NCI-H345 (cell line): ENCODE measurements at regions not wholly inside any gene's neighbourhood (a gene's known extent, or its start where the extent isn't known, plus 50 kb on each side); places are given as distances from the start of the nearest gene placed in this dataset.

Experiments
- DNase-seq: peaks from one replicate; lab custom pipeline; 2025; lab: John Stamatoyannopoulos, UW

DNA sequence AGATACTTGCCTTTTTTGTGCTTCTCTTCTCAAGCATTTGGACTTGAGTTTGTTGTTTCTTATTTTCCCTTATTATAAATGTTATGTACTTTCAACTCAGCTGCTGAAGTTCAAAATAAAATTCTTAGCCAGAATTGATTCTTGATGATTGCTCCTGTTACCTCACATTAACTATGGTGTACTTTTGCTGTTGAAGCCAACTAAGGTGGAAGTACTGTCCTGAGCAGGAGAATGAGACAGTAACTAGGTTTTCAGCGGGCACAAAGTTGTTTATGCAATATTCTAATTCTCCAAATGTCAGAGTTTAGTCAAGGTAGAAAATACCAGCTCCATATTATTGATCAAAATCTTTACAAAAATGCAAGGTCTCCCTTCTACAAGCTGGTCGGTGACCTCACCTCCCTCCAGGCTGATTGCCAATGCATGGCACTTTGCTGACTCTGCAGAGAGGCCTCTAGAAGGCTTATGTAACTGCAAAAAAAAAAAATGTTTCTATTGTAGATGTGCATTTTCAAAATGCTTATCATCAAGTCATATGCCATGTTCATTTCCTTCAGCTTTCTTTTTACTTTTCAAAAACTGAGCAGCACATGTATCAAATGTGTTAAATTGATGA is 1783.5 kb upstream of the WWC1 start:
- DNase-seq = no peak

DNA sequence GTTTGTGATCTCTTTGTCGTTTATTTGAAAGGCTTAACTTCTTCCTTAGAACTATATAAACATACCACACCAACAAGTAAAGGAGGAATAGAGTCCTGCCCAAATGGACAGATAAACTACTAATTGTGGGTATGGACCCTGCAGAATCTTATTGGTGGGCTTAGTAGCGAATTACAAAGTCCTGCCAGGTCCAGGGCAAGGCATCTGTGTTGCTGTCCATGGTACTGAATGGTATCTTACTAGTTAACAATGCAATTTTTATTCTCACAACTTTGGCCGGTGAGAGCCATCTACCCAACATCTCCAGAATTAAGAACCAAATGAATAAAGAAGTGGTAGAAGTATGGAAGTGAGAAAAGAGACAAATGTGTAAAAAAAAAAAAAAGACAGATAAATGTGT is 1782.4 kb upstream of the WWC1 start:
- no peak for DNase-seq

DNA sequence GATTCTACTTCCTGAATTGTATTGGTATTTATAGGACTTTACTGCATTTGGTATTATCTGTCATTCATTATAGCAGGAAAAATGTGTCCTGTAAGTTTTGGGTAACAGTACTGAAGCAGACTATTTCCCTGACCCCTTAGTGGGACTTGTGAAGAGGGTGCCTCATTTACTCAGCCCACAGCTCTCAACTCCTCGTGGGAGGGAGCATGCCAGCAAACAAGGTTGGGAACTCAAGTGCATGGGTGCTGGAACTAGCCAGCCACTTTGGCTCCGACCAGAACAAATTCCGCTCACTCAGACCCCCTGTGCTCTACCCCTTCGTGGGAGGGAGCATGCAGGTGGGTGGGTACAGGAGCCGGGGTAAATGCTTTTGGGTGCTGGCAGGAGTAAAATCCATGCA is 1773.5 kb upstream of the WWC1 start:
- DNase-seq = no peak

DNA sequence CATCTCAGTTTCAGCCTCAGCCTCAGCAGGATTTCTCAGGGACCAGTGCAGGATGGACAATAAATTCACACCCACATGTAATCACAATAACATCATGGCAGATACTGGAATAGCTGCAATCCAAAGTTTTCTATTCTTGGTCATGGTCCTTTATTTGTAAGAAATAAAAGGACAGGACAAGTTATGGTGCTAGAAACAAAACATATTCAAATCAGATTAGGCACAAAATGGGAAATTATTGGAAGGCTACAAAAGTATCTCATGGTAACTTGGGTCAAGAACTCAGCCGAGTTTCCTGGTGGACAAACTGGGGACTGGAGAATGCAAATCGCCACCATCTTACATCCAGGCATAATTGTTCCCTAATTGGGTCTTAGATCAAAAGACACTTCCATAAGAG is 1768.2 kb upstream of the WWC1 start:
- no peak for DNase-seq

DNA sequence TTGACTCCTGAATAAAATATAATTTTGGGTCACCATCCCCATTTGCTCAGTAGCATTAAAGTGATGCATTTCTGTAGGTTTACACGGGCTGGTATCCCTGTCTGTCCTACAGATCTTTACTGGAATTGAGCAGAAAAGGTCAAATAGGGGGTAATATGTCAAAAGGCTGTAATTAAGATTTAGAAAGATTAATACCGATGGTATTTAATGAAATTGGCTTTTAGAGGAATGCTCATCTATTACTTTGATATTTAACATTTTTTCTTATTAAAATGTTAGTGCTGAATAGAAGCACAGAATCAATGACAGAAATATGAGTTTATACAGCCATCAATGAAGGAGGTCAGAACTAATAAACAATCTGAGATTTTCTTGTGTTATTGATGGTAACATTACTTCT is 1762.2 kb upstream of the WWC1 start:
- DNase-seq = no peak

DNA sequence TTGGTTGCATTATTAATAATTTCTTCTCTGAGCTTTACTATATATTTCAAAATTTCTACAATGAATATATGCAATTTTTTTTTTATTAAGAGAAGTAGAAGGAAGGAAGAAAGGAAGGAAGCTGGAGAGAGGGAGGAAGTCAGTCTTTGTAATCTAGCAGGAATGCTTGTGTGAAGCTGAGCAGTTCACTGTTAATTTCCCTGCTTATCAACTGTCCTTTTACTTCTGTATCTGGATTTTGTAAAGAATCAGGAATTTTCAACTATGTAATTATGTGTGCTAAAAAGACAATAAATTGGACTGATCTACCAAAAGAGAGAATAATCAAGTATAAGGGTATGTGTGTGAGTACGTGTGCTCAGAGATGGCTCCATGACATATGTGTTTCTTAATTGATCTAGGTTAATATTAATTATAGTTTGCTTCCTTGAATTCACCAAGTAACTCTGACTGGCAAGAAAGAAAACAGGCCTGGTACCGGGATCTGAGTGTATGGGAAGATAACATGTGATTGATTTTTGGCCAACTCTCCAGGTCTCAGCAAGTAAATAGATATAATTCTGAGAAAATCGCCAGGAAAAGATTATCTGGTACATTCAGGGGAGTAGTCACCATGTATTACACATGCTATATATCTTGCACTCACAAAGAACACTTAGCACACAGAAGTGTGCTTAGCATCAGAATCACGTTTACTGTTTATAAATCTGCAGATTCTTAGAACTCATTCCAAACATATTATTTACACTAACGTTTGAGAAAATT is 1758.8 kb upstream of the WWC1 start:
- no peak for DNase-seq

DNA sequence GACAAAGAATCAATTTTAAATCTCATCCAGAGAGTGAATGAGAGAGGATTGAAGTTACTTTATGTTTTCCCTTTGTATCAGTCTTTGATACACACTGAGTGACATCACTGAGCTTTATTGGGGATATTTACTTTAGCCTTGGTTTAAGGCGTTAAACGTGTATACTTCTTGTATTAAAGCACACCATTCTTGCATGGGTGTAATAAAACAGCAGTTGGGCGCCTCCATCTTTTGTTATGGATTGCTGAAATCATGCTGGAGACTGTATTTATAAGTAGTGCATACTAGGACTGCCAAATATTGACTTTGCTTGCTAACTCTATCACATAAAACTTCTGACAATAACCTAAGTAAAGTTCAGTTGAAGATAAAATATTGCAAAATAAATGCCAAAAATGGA is 1755.8 kb upstream of the WWC1 start:
- DNase-seq = peak; percentile 65

DNA sequence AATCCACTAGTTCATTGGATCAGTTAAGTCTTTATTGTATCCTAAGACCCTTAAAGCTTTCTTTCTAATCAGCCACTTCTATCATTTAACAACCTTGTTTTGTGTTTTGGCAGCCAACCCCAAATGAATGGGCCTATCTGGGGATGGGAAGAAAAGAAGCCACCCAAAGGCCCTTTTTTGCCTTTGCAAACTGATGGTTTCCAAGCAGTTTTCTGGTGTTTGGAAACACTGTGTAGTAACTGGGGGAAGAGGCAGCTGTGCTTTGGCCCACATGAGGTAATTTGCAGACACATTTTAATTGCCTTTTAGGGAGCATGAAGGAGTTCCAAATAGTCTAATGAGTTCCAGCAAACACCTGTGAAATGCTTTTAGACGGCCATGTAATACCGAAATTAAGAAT is 1751.3 kb upstream of the WWC1 start:
- no peak for DNase-seq

DNA sequence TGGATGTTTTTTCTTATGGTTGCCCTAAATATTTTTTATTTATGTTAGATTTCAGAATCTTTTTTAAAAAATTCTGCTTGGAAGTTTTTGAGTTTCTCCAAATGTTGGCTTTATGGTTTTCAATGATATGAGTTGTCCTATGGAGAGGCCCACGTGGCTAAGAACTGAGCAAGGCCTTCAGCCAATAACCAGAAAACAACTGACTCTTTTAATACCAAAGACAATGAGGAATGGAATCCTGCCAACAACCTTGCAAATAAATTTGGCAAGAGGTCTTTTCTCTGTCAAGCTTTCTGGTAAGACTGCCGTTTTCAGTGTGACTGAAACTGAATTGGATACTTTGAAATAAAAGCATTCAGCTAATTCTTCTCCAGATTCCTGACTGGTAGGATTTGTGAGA is 1740.1 kb upstream of the WWC1 start:
- DNase-seq = peak; percentile 8

DNA sequence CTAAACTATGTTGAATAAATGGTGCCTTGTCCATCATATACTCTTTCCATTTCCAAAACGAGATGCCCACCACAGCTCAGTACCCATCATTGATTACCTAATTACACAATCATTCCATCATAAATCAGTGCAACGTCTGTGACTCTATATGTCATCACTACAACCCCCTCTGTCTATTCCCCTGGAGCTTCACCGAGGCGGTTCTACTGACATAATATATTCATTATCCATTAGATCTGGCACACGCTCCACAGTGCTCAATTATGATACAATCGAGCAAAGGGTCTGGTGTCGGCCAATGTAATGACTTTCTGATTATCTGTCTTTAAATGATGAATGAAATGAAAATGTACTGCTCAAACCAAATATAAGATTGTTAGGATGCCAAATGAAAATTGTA is 1737.7 kb upstream of the WWC1 start:
- no peak for DNase-seq

DNA sequence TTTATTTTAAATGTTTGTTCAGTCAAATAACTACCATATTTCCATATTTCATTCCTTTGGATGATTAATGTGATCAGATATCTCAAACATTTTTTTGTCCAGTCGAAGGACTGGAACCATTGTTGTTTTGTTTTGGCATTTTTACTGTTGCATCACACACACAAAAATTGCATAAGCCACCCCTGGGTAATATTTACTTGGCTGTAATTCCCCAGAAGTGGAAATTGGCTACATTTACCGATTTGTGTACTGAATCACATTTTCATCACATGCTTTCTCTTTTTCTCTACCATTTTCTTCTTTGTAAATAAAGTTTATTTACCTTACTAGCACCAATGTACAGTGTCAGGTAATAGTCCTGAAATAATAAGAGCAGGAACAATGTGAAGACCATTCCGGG is 1729.7 kb upstream of the WWC1 start:
- DNase-seq = no peak

DNA sequence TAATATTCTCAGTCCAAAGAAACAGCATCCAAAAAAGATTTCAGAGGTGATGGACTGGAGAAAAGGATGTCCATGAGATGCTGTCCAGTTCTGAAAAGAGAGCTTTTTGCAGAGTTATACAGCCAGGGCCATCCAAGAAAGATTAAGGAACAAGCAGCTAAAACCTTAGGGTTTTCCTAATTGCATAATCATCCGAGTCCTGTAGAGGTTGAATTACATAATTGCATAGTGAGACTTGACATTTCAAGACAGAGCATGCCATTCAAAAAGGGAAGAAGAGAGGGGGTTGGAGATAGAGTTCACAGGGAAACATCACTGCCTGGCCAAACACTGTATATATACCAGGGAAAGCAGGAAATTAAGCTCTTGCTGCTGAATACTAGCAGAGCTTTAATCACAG is 1729.2 kb upstream of the WWC1 start:
- no peak for DNase-seq

DNA sequence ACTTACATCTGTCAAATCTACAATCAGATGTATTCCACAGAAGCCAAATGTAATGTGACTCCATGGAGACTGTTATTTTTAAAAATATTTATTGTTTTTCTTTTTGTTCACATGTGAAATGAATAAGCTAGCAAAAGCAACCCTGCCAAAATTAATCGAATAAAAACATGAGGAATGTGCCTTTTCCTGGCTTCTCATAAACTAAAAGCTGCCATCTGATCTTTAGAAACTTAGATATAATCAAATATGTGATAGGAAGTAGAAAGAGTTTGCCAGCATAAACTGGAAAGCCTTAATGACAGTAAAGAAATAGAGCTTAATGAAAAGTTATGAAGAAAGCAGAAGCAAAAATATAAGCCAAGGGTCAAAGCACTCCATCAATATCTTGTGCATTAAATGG is 1724.7 kb upstream of the WWC1 start:
- no peak for DNase-seq

DNA sequence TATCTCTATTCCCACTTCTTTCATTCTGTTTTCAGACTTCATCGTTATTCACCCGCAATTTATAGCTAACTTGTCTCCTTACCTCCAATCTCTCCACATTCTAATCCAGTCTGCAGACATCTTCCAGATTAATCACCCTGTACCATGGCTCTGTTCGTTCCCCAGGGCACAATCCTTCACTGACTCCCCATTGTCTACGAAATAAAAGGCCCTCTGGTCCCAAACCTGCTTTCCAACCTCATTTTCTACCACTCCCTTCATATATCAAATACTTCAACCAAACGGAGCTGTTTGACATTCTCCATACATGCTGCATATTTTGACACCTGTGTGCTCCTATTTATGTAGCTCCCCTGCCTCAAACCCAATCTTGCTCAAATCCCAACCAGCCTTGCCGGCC is 1720.6 kb upstream of the WWC1 start:
- no peak for DNase-seq

DNA sequence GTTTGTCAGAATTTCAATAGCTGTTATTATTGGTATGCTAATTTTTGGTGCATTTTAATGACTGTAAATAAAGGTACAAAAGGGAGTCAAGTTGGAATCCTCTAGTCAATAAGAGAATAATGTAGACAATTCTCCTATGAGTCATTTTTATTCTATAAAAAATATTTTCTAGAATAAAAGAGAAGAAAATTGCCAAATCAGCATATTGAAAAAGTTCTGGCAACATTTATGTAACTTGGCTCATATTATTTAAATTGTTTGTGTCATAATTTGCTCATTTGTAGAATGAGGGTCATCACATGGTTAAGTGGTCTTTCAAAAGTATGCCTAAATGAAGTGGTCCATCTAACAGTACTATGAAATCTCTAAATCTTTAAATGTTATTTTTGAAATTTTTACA is 1719.8 kb upstream of the WWC1 start:
- DNase-seq = no peak

DNA sequence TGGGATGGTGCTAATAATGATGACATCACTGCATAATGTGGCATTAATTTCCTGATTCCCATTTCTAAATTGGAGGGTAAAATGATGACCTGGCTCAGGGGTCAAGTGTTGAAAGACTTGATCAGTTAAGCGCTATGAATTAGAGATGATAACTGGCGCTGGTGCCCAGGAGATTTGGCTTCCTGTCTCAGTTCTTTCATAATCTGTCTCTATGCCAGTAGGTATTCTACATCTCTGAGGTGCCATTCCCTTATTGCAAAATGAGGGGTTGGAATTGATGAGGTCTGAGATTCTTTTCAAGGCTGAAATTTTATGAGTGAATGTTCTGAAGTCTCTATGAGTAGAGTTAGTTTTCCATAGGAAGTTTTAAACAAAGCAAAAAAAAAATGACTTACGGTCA is 1715.1 kb upstream of the WWC1 start:
- DNase-seq = no peak

DNA sequence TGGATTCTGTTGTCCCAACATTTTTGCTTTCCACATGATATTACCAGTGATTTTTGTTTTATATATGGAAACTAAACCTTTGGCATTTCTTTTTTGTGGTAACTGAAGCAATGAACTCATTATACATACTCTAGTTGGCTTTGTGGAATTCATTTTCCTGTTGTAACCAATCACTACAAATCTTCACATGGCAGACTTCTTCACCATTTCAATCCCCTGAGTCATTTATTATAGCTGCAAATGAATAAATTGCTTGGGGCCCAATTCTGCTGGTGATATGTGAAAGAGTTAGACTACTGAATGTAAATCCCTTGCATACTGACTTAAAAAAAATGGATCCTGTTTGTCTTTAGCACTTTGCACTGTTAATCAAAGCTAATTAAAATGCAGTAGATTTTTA is 1709.6 kb upstream of the WWC1 start:
- DNase-seq = no peak

DNA sequence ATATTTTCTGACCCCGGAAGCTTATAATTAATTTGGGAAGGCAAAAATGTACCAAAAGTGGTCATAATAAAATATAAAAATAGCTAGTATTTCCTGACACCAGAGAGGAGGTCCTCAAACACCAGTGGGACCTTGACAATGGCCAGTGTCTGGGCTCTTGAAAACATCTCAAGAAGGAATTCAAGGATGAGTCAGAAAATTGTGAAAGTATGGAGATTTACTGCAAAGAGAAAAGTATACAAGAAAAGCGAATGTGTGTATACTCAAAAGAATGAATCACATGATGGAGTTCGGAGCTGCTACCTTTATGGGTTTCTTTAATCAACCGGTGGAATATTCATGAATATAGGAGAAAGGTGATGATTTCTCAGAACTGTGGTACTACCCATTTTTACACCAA is 1709.0 kb upstream of the WWC1 start:
- DNase-seq = no peak

DNA sequence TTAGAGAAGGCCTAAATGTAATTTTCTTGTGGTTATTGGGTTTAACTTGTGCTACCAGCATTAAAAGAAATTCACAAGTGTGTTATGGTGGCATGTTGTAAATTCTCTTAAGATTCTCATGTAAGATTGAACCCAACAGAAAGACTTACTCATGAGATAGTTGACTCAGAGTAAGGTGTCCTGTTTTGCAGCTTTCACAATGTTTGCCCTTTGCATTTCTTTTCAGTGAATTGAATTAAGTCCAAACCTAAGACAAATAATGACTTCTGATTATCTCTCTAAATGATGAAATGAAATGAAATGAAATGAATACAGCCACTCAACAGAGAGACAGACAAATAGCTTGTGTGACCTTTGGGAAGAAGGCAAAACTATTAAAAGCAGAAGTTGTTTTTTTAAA is 1696.9 kb upstream of the WWC1 start:
- no peak for DNase-seq

DNA sequence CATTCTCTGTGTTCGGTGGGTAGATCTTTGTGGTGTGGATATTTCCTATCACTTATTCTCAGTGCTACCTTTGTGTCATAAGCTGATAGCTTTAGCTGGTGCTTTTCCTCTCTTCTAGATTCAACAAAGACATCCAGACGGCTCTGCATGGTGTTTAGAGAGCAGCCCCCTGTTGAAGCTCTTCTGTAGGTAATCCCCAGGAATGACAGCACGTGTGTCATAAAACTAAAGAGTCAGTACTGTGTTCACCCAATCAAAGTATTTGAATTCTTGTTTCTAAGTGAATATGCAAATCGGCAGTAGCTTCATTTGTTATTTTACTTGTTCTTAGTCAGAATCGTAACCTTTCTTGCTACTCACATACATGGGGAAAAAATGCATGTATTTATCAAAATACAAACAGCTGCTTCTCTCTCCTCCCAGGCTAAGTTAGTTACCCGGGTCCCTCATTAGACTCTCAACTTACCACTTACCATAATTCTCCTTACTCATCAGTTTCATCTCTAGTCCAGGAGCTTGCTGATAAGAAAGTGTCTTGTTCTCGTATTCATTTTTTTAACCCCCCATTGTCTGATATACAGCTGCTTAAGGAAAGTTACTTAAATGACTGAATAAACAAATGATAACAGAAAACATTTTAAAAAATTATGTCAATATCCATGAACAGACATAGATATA is 1696.0 kb upstream of the WWC1 start:
- DNase-seq = no peak

DNA sequence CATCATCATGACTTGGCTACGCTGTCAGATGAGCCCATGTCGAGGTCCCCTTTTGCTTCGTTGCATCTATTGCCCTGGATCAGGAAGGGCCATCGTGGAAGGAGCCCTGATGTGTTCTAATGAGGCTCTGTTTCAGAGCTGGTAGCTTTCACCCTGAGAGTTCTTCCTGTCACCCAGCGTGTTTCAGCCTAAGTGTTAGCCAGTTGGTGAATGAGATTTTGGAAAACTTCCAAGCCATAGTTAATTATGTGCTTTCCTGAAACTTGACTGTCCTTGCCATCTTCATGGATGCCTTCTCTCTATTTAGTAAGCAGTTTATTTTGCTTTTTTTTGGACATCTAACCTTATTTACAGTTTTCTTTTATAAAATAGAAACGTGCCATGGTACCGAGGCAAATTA is 1695.4 kb upstream of the WWC1 start:
- DNase-seq = peak; percentile 36

DNA sequence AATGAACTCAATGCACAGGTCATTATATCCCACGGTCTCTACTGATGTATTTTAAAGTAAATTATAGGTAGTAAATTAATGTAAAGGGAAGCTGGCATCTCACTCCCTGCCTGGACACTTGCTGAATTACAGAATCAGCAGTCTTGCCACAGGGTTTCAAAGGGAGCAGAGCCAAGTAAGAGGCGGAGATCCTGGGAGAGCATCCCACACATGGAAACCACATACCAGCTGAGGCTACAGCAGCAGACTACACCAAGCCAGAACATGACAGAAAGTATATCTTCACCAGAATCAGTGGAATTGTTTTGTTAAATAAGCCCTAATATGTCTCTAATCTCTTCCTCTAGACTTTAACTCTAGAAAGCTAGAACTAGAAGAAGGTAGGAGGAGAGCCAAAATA is 1689.2 kb upstream of the WWC1 start:
- no peak for DNase-seq

DNA sequence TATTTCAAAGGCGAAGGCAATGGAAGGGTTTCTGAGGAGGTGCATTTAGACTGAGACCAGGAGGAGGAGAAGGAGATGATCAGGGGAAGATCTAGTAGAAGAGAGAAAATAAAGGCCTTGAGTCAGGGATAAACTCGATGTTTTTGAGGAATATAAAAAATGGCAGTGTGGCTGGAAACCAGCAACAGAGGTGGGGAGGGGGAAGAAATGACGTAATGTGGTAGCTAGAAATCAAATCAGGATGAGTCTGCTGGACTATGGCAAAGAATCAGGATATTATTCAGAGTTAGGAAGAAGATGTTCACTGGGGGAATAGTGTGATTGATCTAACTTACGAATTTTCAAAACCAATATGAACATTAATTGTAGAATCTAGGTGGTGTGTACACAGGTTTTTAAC is 1673.9 kb upstream of the WWC1 start:
- DNase-seq = no peak

DNA sequence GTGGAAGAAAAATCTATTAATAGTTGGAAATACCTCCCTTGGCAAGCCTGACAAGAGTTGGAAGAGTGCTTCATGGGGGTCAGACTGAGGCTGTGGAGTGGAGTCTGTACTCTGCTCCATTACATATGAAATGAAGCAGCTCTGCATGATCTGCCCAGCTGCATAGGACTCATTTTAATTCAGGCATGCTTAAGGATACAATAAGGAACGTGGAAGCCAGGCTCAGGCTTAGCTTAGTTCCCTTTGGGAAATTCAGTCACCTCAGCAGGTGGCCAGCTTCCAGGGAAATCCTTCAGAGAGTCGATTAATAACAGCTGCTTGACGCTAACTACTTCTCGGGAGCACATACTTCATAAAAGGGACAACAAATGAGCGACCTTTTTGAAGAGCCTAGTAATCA is 1672.9 kb upstream of the WWC1 start:
- no peak for DNase-seq
